H9 (cell line): ENCODE measurements at regions not wholly inside any gene's neighbourhood (a gene's known extent, or its start where the extent isn't known, plus 50 kb on each side); places are given as distances from the start of the nearest gene placed in this dataset.

Experiments used
- DNase-seq: peaks from one replicate; pipeline ENCODE4 v3.0.0-alpha.2; 2017
- H2AFZ ChIP-seq: one replicate; pipeline ENCODE4 v1.6.1; 2013; ENCODE audit warnings: mild to moderate bottlenecking, low read length, control low read depth, moderate library complexity
- H2AK5ac ChIP-seq: 2 replicates; pipeline ENCODE4 v1.6.1; 2013; ENCODE audit warnings: low read length, control low read depth, mixed read lengths; ENCODE audit not compliant: insufficient read length
- H2BK120ac ChIP-seq: one replicate; pipeline ENCODE4 v1.6.1; 2013; ENCODE audit warnings: low read depth, mild to moderate bottlenecking, low read length, control low read depth, inconsistent platforms; ENCODE audit not compliant: poor library complexity, severe bottlenecking
- H2BK12ac ChIP-seq: 2 replicates; pipeline ENCODE4 v1.6.1; 2013; ENCODE audit warnings: low read length, control low read depth, mixed read lengths, low read depth; ENCODE audit not compliant: insufficient read length
- H2BK15ac ChIP-seq: 2 replicates; pipeline ENCODE4 v1.6.1; 2013; ENCODE audit warnings: low read depth, low read length, control low read depth
- H2BK20ac ChIP-seq: one replicate; pipeline ENCODE4 v1.6.1; 2013; ENCODE audit warnings: low read depth, mild to moderate bottlenecking, low read length, control low read depth, inconsistent platforms; ENCODE audit not compliant: poor library complexity, severe bottlenecking
- H2BK5ac ChIP-seq: 2 replicates; pipeline ENCODE4 v1.6.1; 2013; ENCODE audit warnings: low read length, control low read depth, mixed read lengths; ENCODE audit not compliant: insufficient read length
- H3K14ac ChIP-seq: 2 replicates; pipeline ENCODE4 v1.6.1; 2013; ENCODE audit warnings: low read length, control low read depth; ENCODE audit not compliant: insufficient read depth
- H3K18ac ChIP-seq: 2 replicates; pipeline ENCODE4 v1.6.1; 2013; ENCODE audit warnings: low read depth, mild to moderate bottlenecking, mixed read lengths, low read length, control low read depth; ENCODE audit not compliant: insufficient read length
- H3K23ac ChIP-seq: 2 replicates; pipeline ENCODE4 v1.6.1; 2013; ENCODE audit warnings: low read length, control low read depth, mixed read lengths, low read depth; ENCODE audit not compliant: insufficient read length
- H3K23me2 ChIP-seq: 2 replicates; pipeline ENCODE4 v1.6.1; 2013; ENCODE audit warnings: low read depth, mild to moderate bottlenecking, mixed read lengths, low read length, control low read depth; ENCODE audit not compliant: insufficient read length, poor library complexity, severe bottlenecking
- H3K27ac ChIP-seq: 2 replicates; pipeline ENCODE4 v1.5.1; 2013; ENCODE audit warnings: low read length, control low read depth, mixed read lengths, low read depth; ENCODE audit not compliant: insufficient read length
- H3K27me3 ChIP-seq: 2 replicates; pipeline ENCODE4 v1.6.1; 2013; ENCODE audit warnings: low read length, control low read depth, inconsistent platforms; ENCODE audit not compliant: insufficient read depth
- H3K4ac ChIP-seq: 2 replicates; pipeline ENCODE4 v1.6.1; 2013; ENCODE audit warnings: low read depth, mild to moderate bottlenecking, control low read depth, inconsistent platforms, low read length, moderate library complexity
- H3K4me1 ChIP-seq: 2 replicates; pipeline ENCODE4 v1.6.1; 2013; ENCODE audit warnings: low read length, control low read depth, inconsistent platforms; ENCODE audit not compliant: insufficient read depth
- H3K4me2 ChIP-seq: 2 replicates; pipeline ENCODE4 v1.6.1; 2013; ENCODE audit warnings: low read length, control low read depth, mixed read lengths; ENCODE audit not compliant: insufficient read length, insufficient read depth
- H3K56ac ChIP-seq: 2 replicates; pipeline ENCODE4 v1.6.1; 2013; ENCODE audit warnings: low read depth, mild to moderate bottlenecking, mixed read lengths, low read length, control low read depth; ENCODE audit not compliant: insufficient read length
- H3K79me1 ChIP-seq: 2 replicates; pipeline ENCODE4 v1.6.1; 2013; ENCODE audit warnings: low read depth, mild to moderate bottlenecking, moderate library complexity, low read length, control low read depth, inconsistent platforms; ENCODE audit not compliant: insufficient read depth, poor library complexity, severe bottlenecking
- H3K79me2 ChIP-seq: 2 replicates; pipeline ENCODE4 v1.6.1; 2013; ENCODE audit warnings: low read length, control low read depth, inconsistent platforms; ENCODE audit not compliant: insufficient read depth
- H3K9ac ChIP-seq: 2 replicates; pipeline ENCODE4 v1.6.1; 2013; ENCODE audit warnings: low read length, control low read depth, mixed read lengths; ENCODE audit not compliant: insufficient read length; ENCODE audit errors: extremely low read depth
- H3K9me3 ChIP-seq: one replicate; pipeline ENCODE4 v1.6.1; 2013; ENCODE audit warnings: low read depth, low read length, inconsistent platforms; ENCODE audit not compliant: control insufficient read depth
- H3T11ph ChIP-seq: one replicate; pipeline ENCODE4 v1.6.1; 2013; ENCODE audit warnings: mild to moderate bottlenecking, low read length, control low read depth, inconsistent platforms
- H4K20me1 ChIP-seq: one replicate; pipeline ENCODE4 v1.6.1; 2013; ENCODE audit not compliant: control insufficient read depth, insufficient read length, insufficient read depth
- H4K5ac ChIP-seq: 2 replicates; pipeline ENCODE4 v1.6.1; 2013; ENCODE audit warnings: low read depth, mild to moderate bottlenecking, mixed read lengths, low read length, control low read depth; ENCODE audit not compliant: insufficient read length
- H4K8ac ChIP-seq: replicated peaks from 2 replicates; pipeline ENCODE4 v1.6.1; 2013; ENCODE audit warnings: low read length, control low read depth, mixed read lengths, low read depth; ENCODE audit not compliant: insufficient read length
- H4K91ac ChIP-seq: 2 replicates; pipeline ENCODE4 v1.6.1; 2013; ENCODE audit warnings: low read depth, mild to moderate bottlenecking, moderate library complexity, mixed read lengths, low read length, control low read depth; ENCODE audit not compliant: insufficient read length
- H3K27ac Mint-ChIP-seq, 3 experiments: 2 replicates in 2 of 3; 3 replicates in 1 of 3; pipeline ENCODE4 v1.8.0; 2020 to 2021; ENCODE audit warnings: mixed read lengths in 3 of 3, mild to moderate bottlenecking in 1 of 3, moderate library complexity in 1 of 3
- H3K27me3 Mint-ChIP-seq: 2 replicates; pipeline ENCODE4 v1.8.0; 2021; ENCODE audit warnings: low read depth, mild to moderate bottlenecking, moderate library complexity, mixed read lengths
- H3K36me3 Mint-ChIP-seq, 3 experiments: 2 replicates in 2 of 3; 3 replicates in 1 of 3; pipeline ENCODE4 v1.8.0; 2020 to 2021; ENCODE audit warnings: low read depth in 3 of 3, mixed read lengths in 3 of 3; ENCODE audit not compliant: insufficient read depth in 1 of 3
- H3K4me1 Mint-ChIP-seq, 2 experiments: 2 replicates each; pipeline ENCODE4 v1.8.0; 2020; ENCODE audit warnings: mixed read lengths in 2 of 2
- H3K4me3 Mint-ChIP-seq, 2 experiments: 2 replicates in 1 of 2; 3 replicates in 1 of 2; pipeline ENCODE4 v1.8.0; 2020 to 2021; ENCODE audit warnings: mild to moderate bottlenecking in 2 of 2, mixed read lengths in 2 of 2, moderate library complexity in 1 of 2
- H3K9me3 Mint-ChIP-seq, 2 experiments: 2 replicates in 1 of 2; 3 replicates in 1 of 2; pipeline ENCODE4 v1.8.0; 2020; ENCODE audit warnings: mild to moderate bottlenecking in 2 of 2, mixed read lengths in 2 of 2, moderate library complexity in 1 of 2
- CTCF ChIP-seq: fragments of 200-600 bp; sonication (generic); conservative IDR thresholded peaks from 3 replicates; pipeline ENCODE4 v1.8.0; 2021; ENCODE audit warnings: antibody characterized with exemption, mild to moderate bottlenecking
- WGBS: extraction: QIAGEN DNeasy Blood & Tissue Kit; methylation state at CpG from one replicate; pipeline ENCODE4 v1.1.7; 2013; ENCODE audit warnings: missing lambda C conversion rate, low lambda C conversion rate, mixed read lengths; ENCODE audit not compliant: insufficient read length; ENCODE audit errors: extremely low coverage; 5-methylcytosine and 5-hydroxymethylcytosine counted together

- Histone ChIP-seq H3K14ac (no peak overlapping the region), H3K4me2 (no peak overlapping the region), H3K23ac (no peak overlapping the region), H3K79me2 (no peaks in the 10 kb centered on the region), H4K91ac (no peak overlapping the region), H3K4me1 (no peaks in the 10 kb centered on the region), H4K20me1 (no peaks in the 10 kb centered on the region), H2BK20ac (no peak overlapping the region), H3K9ac (no peak overlapping the region), H3K9me3 (no peaks in the 10 kb centered on the region), H3K18ac (no peak overlapping the region), H4K8ac (no peak overlapping the region), H2BK5ac (no peak overlapping the region), H4K5ac (no peak overlapping the region), H3K23me2 (no peaks in the 10 kb centered on the region), H3K79me1 (no peaks in the 10 kb centered on the region), H2AK5ac (no peak overlapping the region), H2AFZ (no peak overlapping the region), H3T11ph (no peak overlapping the region), H2BK15ac (no peak overlapping the region), H2BK12ac (no peak overlapping the region), H3K27ac (no peak overlapping the region), H3K4ac (no peak overlapping the region), H3K56ac (no peak overlapping the region), H3K27me3 (no peaks in the 10 kb centered on the region), H2BK120ac (no peak overlapping the region)
- H3K4me3 Mint-ChIP-seq, result no peak overlapping the region
- no peak for TF ChIP-seq CTCF
- no peak overlapping the region for H3K27ac Mint-ChIP-seq
- DNase-seq, result no peak
- peaks cover 28% of the 10 kb centered on the region for H3K27me3 Mint-ChIP-seq
- no peaks in the 10 kb centered on the region for H3K36me3 Mint-ChIP-seq
- WGBS, result no CpG with 5 or more reads among the region's 1 CpG
- H3K4me1 Mint-ChIP-seq, result peaks cover 0 to 9% of the 10 kb centered on the region in 2 experiments; a peak in 1 of 4 replicates
- H3K9me3 Mint-ChIP-seq, result no peaks in the 10 kb centered on the region
Measured at GRCh38 chr11:19511066-19511412, 201.6 kb upstream of the NAV2 start.
